ENCODE measurements at regions not wholly inside any gene's neighbourhood (a gene's known extent, or its start where the extent isn't known, plus 50 kb on each side); places are given as distances from the start of the nearest gene placed in this dataset.

DNA sequence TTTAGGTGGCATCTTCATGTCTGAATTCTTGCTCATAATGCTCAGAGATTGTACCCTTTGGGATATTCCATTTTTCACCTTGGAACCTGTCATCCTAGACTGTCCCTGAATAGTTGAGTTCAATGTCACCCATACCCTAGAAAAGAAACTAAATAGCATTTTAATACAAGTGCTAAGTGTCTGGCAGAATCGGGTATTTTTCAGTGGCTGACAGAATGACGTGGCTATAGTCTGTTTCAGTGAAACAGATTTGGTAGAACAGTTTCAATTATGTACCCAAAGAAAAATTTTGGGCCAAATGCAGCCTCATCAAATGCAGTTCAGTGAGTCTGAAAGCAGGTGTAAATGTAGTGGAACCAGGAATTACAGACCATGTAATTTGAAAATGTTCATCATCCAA, 1041.2 kb downstream of the DTWD2 start:
- Histone ChIP-seq H3K4me3 (no peak overlapping the region), H3K36me3 (no peaks in the 10 kb centered on the region), H3K9me3 (no peaks in the 10 kb centered on the region), H3K27me3 (no peaks in the 10 kb centered on the region), H3K4me1 (no peaks in the 10 kb centered on the region), H3K27ac (no peak overlapping the region)
- TF ChIP-seq, protein P1, sequence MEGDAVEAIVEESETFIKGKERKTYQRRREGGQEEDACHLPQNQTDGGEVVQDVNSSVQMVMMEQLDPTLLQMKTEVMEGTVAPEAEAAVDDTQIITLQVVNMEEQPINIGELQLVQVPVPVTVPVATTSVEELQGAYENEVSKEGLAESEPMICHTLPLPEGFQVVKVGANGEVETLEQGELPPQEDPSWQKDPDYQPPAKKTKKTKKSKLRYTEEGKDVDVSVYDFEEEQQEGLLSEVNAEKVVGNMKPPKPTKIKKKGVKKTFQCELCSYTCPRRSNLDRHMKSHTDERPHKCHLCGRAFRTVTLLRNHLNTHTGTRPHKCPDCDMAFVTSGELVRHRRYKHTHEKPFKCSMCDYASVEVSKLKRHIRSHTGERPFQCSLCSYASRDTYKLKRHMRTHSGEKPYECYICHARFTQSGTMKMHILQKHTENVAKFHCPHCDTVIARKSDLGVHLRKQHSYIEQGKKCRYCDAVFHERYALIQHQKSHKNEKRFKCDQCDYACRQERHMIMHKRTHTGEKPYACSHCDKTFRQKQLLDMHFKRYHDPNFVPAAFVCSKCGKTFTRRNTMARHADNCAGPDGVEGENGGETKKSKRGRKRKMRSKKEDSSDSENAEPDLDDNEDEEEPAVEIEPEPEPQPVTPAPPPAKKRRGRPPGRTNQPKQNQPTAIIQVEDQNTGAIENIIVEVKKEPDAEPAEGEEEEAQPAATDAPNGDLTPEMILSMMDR (IDR thresholded peaks at IDR 0.05) = no peak
- TF ChIP-seq EP300 (IDR thresholded peaks at IDR 0.05) (no peak), POLR2A (IDR thresholded peaks at IDR 0.05) (no peak), POLR2AphosphoS5 (IDR thresholded peaks at IDR 0.05) (no peak)
- no peak for DNase-seq (ENCODE audit: low spot score in 2 of 2)
- 83% methylated on average over 2 of the region's 2 CpGs for WGBS

GRCh38 chr5:117945258-117945657, 1043.1 kb downstream of the DTWD2 start:
- TF ChIP-seq EP300 (IDR thresholded peaks at IDR 0.05) (no peak), POLR2AphosphoS5 (IDR thresholded peaks at IDR 0.05) (no peak)
- TF ChIP-seq, protein P1 (IDR thresholded peaks at IDR 0.05) = no peak
- 68% methylated on average over 2 of the region's 2 CpGs for WGBS
- Histone ChIP-seq H3K27ac (no peak overlapping the region), H3K9me3 (no peaks in the 10 kb centered on the region), H3K36me3 (no peaks in the 10 kb centered on the region), H3K4me1 (no peaks in the 10 kb centered on the region), H3K27me3 (no peaks in the 10 kb centered on the region), H3K4me3 (no peak overlapping the region)
- no peak for DNase-seq (ENCODE audit: low spot score in 2 of 2)

DNA sequence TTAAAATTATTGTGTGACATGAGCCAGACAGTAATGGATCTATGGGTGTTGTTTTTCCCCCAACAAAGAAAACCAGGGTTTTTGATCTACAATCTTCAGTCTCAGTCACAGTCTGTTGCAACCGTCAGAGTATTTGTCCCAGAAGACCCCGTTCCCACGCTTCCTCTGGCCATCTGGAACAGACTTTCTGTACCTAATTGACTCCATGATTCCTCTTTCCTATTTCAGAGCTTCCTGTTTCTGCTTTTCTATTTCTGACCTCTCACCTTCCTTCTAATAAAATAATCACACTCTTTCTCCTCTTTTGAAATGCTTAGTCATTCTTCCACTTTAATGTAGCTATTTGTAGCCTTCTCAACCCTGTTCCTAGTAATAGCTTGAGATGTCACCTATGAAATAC, 1044.8 kb downstream of the DTWD2 start:
- 36% methylated on average over 3 of the region's 3 CpGs for WGBS
- Histone ChIP-seq H3K27ac (no peak overlapping the region), H3K27me3 (no peaks in the 10 kb centered on the region), H3K9me3 (no peaks in the 10 kb centered on the region), H3K36me3 (no peaks in the 10 kb centered on the region), H3K4me1 (no peaks in the 10 kb centered on the region), H3K4me3 (no peak overlapping the region)
- TF ChIP-seq POLR2AphosphoS5 (IDR thresholded peaks at IDR 0.05) = no peak
- TF ChIP-seq EP300 (IDR thresholded peaks at IDR 0.05) = no peak
- TF ChIP-seq POLR2A (IDR thresholded peaks at IDR 0.05) = no peak
- TF ChIP-seq, protein P1 (IDR thresholded peaks at IDR 0.05) = no peak
- DNase-seq (ENCODE audit: low spot score in 2 of 2) = peak in 1 of 2 donors; percentile 62

- WGBS = 62% methylated on average over 6 of the region's 6 CpGs
- no peak for DNase-seq (ENCODE audit: low spot score in 2 of 2)
- TF ChIP-seq EP300 (IDR thresholded peaks at IDR 0.05) (no peak), POLR2A (IDR thresholded peaks at IDR 0.05) (no peak), POLR2AphosphoS5 (IDR thresholded peaks at IDR 0.05) (no peak)
- TF ChIP-seq, protein P1 (IDR thresholded peaks at IDR 0.05) = no peak
- Histone ChIP-seq H3K4me1 (no peaks in the 10 kb centered on the region), H3K27ac (no peak overlapping the region), H3K36me3 (no peaks in the 10 kb centered on the region), H3K9me3 (no peaks in the 10 kb centered on the region), H3K4me3 (no peak overlapping the region), H3K27me3 (no peaks in the 10 kb centered on the region)
These were observed 1045.4 kb downstream of the DTWD2 start for GRCh38 chr5:117942861-117943519.

- TF ChIP-seq EP300 (IDR thresholded peaks at IDR 0.05) (no peak), POLR2A (IDR thresholded peaks at IDR 0.05) (no peak), POLR2AphosphoS5 (IDR thresholded peaks at IDR 0.05) (no peak)
- TF ChIP-seq, protein P1 (IDR thresholded peaks at IDR 0.05) = no peak
- Histone ChIP-seq H3K4me3 (no peak overlapping the region), H3K4me1 (peaks cover 5% of the 10 kb centered on the region), H3K9me3 (no peaks in the 10 kb centered on the region), H3K27me3 (no peaks in the 10 kb centered on the region), H3K36me3 (no peaks in the 10 kb centered on the region), H3K27ac (no peak overlapping the region)
- DNase-seq (ENCODE audit: low spot score in 2 of 2) = no peak
- WGBS = 90% methylated on average over 5 of the region's 5 CpGs
These were observed 1095.1 kb downstream of the DTWD2 start for GRCh38 chr5:117893211-117893610.
